Skin epidermis (tissue), 12 donors: ENCODE measurements at regions not wholly inside any gene's neighbourhood (a gene's known extent, or its start where the extent isn't known, plus 50 kb on each side); places are given as distances from the start of the nearest gene placed in this dataset.
"Not testable (repeated sequence)": the region's sequence is repeated elsewhere in the genome, so short reads cannot be mapped to it uniquely, and the experiment has no call there.

ENCODE experiments used
- H3K27ac ChIP-seq, 21 experiments: fragments of 200-600 bp; sonication (generic) in 11 of 21; one replicate each; pipeline ENCODE4 v1.5.0; 2020; ENCODE audit warnings: mild to moderate bottlenecking in 3 of 21, inconsistent platforms in 2 of 21, moderate library complexity in 2 of 21
- H3K4me3 ChIP-seq, 7 experiments: fragments of 200-600 bp; sonication (generic) in 2 of 7; one replicate each; pipeline ENCODE4 v1.5.0; 2020; ENCODE audit warnings: inconsistent platforms in 2 of 7, mild to moderate bottlenecking in 2 of 7, moderate library complexity in 1 of 7

DNA sequence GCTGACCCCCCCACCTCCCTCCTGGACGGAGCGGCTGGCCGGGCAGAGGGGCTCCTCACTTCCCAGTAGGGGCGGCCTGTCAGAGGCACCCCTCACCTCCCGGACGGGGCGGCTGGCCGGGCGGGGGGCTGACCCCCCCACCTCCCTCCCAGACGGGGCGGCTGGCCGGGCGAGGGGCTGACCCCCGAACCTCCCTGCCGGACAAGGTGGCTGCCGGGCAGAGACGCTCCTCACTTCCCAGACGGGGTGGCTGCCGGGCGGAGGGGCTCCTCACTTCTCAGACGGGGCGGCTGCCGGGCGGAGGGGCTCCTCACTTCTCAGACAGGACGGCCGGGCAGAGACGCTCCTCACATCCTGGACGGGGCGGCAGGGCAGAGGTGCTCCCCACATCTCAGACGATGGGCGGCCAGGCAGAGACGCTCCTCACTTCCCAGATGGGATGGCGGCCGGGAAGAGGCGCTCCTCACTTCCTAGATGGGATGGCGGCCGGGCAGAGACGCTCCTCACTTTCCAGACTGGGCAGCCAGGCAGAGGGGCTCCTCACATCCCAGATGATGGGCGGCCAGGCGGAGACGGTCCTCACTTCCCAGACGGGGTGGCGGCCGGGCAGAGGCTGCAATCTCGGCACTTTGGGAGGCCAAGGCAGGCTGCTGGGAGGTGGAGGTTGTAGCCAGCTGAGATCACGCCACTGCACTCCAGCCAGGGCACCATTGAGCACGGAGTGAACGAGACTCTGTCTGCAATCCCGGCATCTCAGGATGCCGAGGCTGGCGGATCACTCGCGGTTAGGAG, 66.2 kb upstream of the PAPPA2 start:
- not testable (repeated sequence) for H3K27ac ChIP-seq, H3K4me3 ChIP-seq

- H3K4me3 ChIP-seq: no peak overlapping the region
- no peak overlapping the region for H3K27ac ChIP-seq
Observed at GRCh38 chr1:176391621-176392020, 71.4 kb upstream of the PAPPA2 start.

GRCh38 chr1:176384841-176385240, 78.1 kb upstream of the PAPPA2 start:
- H3K27ac ChIP-seq: no peak overlapping the region
- H3K4me3 ChIP-seq: no peak overlapping the region

GRCh38 chr1:176382163-176382562, 80.8 kb upstream of the PAPPA2 start:
- Histone ChIP-seq H3K27ac (no peak overlapping the region), H3K4me3 (no peak overlapping the region)

DNA sequence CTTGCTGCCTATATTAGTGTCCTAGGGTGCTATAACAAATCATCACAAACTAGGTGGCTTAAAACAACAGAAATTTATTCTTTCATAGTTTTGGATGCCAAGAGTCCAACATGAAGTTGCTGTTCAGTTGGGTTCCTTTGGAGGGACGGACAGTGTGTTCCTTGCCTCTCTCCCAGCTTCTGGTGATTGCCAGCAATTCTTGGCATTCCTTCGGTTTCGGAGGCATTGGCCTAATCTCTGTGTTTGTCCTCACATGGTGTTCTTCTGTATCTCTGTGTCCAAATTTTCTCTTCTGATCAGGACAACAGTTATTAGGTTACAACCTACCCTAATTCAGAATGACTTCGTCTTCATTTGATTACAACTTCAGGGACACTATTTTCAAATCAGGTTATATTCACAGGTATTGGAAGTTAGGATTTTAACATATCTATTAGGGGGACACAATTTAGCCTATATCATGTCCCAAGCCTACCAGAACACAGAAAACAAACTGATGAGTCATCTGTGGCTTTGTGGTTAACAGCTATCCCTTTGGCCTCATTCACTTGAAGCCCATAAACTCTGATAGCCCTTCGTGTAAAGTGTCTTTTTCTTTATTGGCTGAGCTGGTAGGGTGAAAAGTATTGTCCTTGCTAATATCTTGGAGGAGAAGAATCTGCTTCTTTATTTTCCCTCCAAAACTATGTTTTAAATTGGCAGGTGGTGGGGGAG, 83.2 kb upstream of the PAPPA2 start:
- Histone ChIP-seq H3K27ac (no peak overlapping the region), H3K4me3 (no peak overlapping the region)

- no peak overlapping the region for H3K27ac ChIP-seq
- H3K4me3 ChIP-seq: no peak overlapping the region
Observed at GRCh38 chr1:176374967-176375569, 87.9 kb upstream of the PAPPA2 start.

- Histone ChIP-seq H3K27ac (no peak overlapping the region), H3K4me3 (no peak overlapping the region)
Observed at GRCh38 chr1:176364236-176364905, 98.6 kb upstream of the PAPPA2 start.

DNA sequence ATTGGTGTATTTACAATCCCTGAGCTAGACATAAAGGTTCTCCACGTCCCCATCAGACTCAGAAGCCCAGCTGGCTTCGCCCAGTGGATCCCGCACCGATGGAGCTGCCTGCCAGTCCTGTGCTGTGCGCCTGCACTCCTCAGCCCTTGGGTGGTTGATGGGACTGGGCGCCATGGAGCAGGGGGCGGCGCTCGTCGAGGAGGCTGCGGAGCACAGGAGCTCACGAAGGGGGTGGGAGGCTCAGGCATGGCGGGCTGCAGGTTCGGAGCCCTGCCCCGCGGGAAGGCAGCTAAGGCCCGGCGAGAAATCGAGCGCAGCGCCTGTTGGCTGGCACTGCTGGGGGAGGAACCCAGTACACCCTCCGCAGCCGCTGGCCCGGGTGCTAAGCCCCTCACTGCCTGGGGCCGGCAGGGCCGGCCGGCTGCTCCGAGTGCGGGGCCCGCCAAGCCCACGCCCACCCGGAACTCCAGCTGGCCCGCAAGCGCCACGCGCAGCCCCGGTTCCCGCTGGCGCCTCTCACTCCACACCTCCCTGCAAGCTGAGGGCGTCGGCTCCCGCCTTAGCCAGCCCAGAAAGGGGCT, 113.8 kb upstream of the PAPPA2 start:
- H3K4me3 ChIP-seq, H3K27ac ChIP-seq: not testable (repeated sequence)

DNA sequence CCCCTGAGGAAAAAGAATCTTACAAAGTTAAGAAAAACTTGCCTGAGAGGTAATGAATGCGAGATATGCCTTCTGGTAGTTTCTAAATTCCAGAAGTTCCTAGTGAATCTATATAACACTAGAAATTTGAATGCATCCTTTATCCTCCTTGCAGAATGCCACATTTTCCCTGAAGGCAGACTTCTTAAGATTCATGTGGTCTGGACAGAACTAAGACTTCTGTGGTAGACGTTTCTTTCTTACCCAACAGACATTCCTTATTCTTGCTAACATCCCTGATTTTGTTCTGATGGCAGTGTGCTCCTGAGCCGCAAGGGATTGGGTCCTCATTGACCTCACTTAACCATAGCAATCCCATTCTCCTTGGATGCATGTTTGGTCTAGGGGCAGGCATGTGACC, 121.3 kb upstream of the PAPPA2 start:
- Histone ChIP-seq H3K4me3 (no peak overlapping the region), H3K27ac (no peak overlapping the region)

GRCh38 chr1:176338877-176339276, 124.1 kb upstream of the PAPPA2 start:
- no peak overlapping the region for H3K4me3 ChIP-seq
- peak overlapping the region in 4 of 21 experiments; percentile 25 to 49 (median 40) for H3K27ac ChIP-seq

DNA sequence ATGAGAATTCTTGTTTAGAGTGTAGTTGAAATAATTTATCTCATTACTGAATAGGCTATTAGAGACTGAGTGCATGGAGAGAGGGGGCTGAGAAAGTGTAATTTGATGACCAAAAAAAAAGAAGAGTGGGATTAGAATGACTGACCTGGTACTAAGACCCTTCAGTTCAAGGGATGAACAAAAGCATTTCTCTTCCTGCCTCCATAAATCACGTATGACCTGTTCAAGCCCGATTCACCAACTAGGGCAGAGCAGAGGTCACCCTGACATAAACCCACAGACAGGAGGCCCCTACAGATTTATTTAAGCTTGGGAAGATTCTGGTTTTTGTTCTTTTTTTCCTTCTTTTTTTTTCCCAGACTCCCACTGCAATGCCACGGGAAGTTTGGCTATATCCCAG, 123.7 kb upstream of the COP1 start:
- Histone ChIP-seq H3K27ac (no peak overlapping the region), H3K4me3 (no peak overlapping the region)

DNA sequence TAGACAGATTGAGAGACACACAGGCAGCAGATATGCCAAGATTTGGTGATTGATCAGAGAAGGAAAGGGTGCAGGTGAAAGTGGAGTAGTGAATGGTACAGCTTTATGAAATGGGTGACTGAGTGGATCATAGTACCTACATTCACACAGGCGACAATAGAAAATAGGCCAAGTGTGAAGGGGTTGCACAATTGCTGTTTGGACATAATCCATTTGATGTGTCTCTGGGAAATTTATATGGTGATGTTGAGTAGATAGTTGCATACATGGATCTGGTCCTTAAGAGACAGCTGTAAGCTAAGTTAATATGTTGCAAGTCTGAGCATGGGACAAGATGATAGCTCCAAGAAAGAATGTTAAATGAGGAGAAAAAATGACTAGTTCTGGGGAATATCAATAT, 118.6 kb upstream of the COP1 start:
- Histone ChIP-seq H3K27ac (no peak overlapping the region), H3K4me3 (no peak overlapping the region)

- Histone ChIP-seq H3K27ac (no peak overlapping the region), H3K4me3 (no peak overlapping the region)
Observed at GRCh38 chr1:176323472-176323871, 116.4 kb upstream of the COP1 start.

DNA sequence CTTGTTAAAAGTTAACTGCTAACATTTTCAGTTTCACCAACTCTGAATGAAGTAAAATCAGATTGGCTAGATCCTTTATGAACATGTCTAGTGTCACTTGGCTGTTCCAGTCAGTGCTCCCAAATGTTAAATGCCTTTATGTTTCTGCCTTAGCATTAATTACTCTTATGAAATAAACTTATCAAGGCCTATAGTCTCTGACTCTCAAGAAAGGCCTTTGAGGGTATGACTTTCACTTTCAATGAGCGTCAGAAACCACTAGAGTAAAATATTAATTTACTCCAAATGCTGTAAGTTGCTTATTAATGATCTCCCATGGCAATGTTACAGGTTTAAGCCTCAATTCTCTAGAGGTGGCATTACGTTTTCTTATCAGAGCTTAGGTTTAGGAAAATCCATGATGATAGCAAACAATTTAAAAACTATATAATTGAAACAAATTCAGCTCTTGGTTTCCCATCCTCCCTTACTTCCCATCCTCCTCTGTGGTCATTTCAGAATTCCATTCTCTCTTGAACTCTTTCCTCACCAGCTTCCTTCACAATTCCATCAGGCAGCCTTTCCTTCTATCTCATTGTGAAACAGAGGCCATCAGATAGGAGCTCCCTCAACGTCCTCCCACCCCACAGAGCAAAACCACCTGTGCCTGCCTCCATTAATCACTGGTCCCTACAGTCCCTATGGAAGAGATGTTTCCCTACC, 108.6 kb upstream of the COP1 start:
- Histone ChIP-seq H3K27ac (no peak overlapping the region), H3K4me3 (no peak overlapping the region)

DNA sequence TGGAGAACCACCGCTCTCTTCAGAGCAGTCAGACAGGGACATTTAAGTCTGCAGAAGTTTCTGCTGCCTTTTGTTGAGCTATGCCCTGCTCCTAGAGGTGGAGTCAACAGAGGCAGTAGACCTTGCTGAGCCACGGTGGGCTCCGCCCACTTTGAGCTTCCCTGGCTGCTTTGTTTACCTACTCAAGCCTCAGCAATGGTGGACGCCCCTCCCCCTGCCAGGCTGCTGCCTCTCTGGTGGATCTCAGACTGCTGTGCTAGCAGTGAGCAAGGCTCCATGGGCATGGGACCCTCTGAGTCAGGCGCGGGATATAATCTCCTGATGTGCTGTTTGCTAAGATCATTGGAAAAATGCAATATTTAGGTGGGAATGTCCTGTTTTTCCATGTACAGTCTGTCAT, 89.5 kb upstream of the COP1 start:
- not testable (repeated sequence) for H3K4me3 ChIP-seq

DNA sequence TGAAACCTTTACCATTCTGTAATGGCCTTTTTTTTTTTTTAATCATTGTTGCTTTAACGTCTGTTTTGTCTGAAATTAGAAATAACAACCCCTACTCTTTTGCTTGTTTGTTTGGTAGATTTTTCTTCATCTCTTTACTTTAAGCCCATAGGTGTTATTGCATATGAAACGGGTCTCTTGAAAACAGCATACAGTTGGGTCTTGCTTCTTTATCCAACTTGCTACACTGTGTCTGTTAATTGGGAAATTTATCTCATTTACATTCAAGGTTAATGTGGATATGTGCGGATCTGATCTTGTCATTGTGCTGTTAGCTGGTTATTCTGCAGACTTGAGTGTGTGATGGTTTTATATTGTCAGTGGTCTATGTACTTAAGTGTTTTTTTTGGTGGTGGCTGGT, 78.9 kb upstream of the COP1 start:
- H3K27ac ChIP-seq: no peak overlapping the region
- H3K4me3 ChIP-seq: no peak overlapping the region

More for the DNA sequence above, 89.5 kb upstream of the COP1 start:
- H3K27ac ChIP-seq: not testable (repeated sequence)

DNA sequence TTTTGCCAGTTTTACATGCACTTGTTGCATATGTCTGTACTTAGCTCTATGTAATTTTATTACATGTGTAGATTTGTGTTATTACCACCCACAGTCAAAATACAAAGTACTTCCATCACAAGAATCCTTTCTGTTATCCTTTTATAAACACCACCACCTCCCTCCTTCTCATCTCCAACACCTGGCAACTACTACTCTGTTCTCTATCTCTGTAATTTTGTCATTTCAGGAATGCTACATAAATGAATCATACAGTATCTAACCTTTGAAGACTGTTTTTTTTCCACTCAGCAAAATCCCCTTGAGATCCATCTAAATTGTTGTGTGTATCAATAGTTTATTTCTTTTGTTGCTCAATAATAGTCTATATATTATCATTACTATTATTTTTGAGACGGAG, 64.5 kb upstream of the COP1 start:
- Histone ChIP-seq H3K27ac (no peak overlapping the region), H3K4me3 (no peak overlapping the region)
